ENCODE measurements at regions not wholly inside any gene's neighbourhood (a gene's known extent, or its start where the extent isn't known, plus 50 kb on each side); places are given as distances from the start of the nearest gene placed in this dataset.
"Not testable (repeated sequence)": the region's sequence is repeated elsewhere in the genome, so short reads cannot be mapped to it uniquely, and the experiment has no call there.

- DNase-seq (ENCODE audit: low spot score): no peak
- Histone ChIP-seq H3K4me1 (ENCODE audit: control insufficient read depth in 1 of 2, low read depth in 2 of 2) (no peaks in the 10 kb centered on the region), H3K36me3 (no peaks in the 10 kb centered on the region), H3K4me3 (no peak overlapping the region), H3K27ac (no peak overlapping the region), H3K9me3 (no peaks in the 10 kb centered on the region), H3K27me3 (replicated peaks; ENCODE audit: insufficient read depth) (no peaks in the 10 kb centered on the region)
- TF ChIP-seq, protein P1, sequence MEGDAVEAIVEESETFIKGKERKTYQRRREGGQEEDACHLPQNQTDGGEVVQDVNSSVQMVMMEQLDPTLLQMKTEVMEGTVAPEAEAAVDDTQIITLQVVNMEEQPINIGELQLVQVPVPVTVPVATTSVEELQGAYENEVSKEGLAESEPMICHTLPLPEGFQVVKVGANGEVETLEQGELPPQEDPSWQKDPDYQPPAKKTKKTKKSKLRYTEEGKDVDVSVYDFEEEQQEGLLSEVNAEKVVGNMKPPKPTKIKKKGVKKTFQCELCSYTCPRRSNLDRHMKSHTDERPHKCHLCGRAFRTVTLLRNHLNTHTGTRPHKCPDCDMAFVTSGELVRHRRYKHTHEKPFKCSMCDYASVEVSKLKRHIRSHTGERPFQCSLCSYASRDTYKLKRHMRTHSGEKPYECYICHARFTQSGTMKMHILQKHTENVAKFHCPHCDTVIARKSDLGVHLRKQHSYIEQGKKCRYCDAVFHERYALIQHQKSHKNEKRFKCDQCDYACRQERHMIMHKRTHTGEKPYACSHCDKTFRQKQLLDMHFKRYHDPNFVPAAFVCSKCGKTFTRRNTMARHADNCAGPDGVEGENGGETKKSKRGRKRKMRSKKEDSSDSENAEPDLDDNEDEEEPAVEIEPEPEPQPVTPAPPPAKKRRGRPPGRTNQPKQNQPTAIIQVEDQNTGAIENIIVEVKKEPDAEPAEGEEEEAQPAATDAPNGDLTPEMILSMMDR (IDR thresholded peaks at IDR 0.05): no peak
- no peak for ATAC-seq (ENCODE audit: insufficient number of reproducible peaks, low FRiP score, low read depth)
Measured at GRCh38 chr2:241981076-241981700, 111.7 kb downstream of the RTP5 start.

GRCh38 chr2:241982706-241983570 lies 113.4 kb downstream of the RTP5 start:
- TF ChIP-seq, protein P1 (IDR thresholded peaks at IDR 0.05): no peak
- Histone ChIP-seq H3K4me1 (ENCODE audit: control insufficient read depth in 1 of 2, low read depth in 2 of 2) (no peaks in the 10 kb centered on the region), H3K27me3 (replicated peaks; ENCODE audit: insufficient read depth) (no peaks in the 10 kb centered on the region), H3K36me3 (no peaks in the 10 kb centered on the region), H3K9me3 (no peaks in the 10 kb centered on the region), H3K4me3 (no peak overlapping the region), H3K27ac (no peak overlapping the region)
- DNase-seq (ENCODE audit: low spot score): no peak
- ATAC-seq (ENCODE audit: insufficient number of reproducible peaks, low FRiP score, low read depth): no peak

- Histone ChIP-seq H3K4me3 (no peak overlapping the region), H3K36me3 (no peaks in the 10 kb centered on the region), H3K27me3 (replicated peaks; ENCODE audit: insufficient read depth) (no peaks in the 10 kb centered on the region), H3K27ac (no peak overlapping the region), H3K4me1 (ENCODE audit: control insufficient read depth in 1 of 2, low read depth in 2 of 2) (no peaks in the 10 kb centered on the region), H3K9me3 (no peaks in the 10 kb centered on the region)
- no peak for DNase-seq (ENCODE audit: low spot score)
- ATAC-seq (ENCODE audit: insufficient number of reproducible peaks, low FRiP score, low read depth): no peak
- TF ChIP-seq, protein P1 (IDR thresholded peaks at IDR 0.05): no peak
Measured at GRCh38 chr2:241983571-241984270, 114.2 kb downstream of the RTP5 start.

GRCh38 chr2:241984271-241984655 lies 114.7 kb downstream of the RTP5 start:
- Histone ChIP-seq H3K36me3 (no peaks in the 10 kb centered on the region), H3K4me1 (ENCODE audit: control insufficient read depth in 1 of 2, low read depth in 2 of 2) (no peaks in the 10 kb centered on the region), H3K27me3 (replicated peaks; ENCODE audit: insufficient read depth) (no peaks in the 10 kb centered on the region), H3K27ac (no peak overlapping the region), H3K9me3 (no peaks in the 10 kb centered on the region), H3K4me3 (no peak overlapping the region)
- DNase-seq (ENCODE audit: low spot score) (no peak), ATAC-seq (ENCODE audit: insufficient number of reproducible peaks, low FRiP score, low read depth) (no peak)
- TF ChIP-seq, protein P1 (IDR thresholded peaks at IDR 0.05): no peak

- TF ChIP-seq, protein P1 (IDR thresholded peaks at IDR 0.05): no peak
- ATAC-seq (ENCODE audit: insufficient number of reproducible peaks, low FRiP score, low read depth) (no peak), DNase-seq (ENCODE audit: low spot score) (no peak)
- no peaks in the 10 kb centered on the region for H3K4me1 ChIP-seq (ENCODE audit: control insufficient read depth in 1 of 2, low read depth in 2 of 2)
- H3K27ac ChIP-seq: no peak overlapping the region
- H3K27me3 ChIP-seq (replicated peaks; ENCODE audit: insufficient read depth): no peaks in the 10 kb centered on the region
- no peak overlapping the region for H3K4me3 ChIP-seq
- no peaks in the 10 kb centered on the region for H3K9me3 ChIP-seq
- H3K36me3 ChIP-seq: no peaks in the 10 kb centered on the region
Measured at GRCh38 chr2:241984658-241985057, 115.1 kb downstream of the RTP5 start.

GRCh38 chr2:241985161-241985985 lies 115.8 kb downstream of the RTP5 start:
- not testable (repeated sequence) for H3K4me3 ChIP-seq; H3K9me3 ChIP-seq; H3K36me3 ChIP-seq; H3K4me1 ChIP-seq (ENCODE audit: control insufficient read depth in 1 of 2, low read depth in 2 of 2); H3K27ac ChIP-seq; H3K27me3 ChIP-seq (replicated peaks; ENCODE audit: insufficient read depth); DNase-seq (ENCODE audit: low spot score); ATAC-seq (ENCODE audit: insufficient number of reproducible peaks, low FRiP score, low read depth)
